CD4-positive, alpha-beta T cell treated with Interleukin-2 at 100 ng/mL for 4 hours (primary cell): ENCODE measurements at regions not wholly inside any gene's neighbourhood (a gene's known extent, or its start where the extent isn't known, plus 50 kb on each side); places are given as distances from the start of the nearest gene placed in this dataset.
"Not testable (repeated sequence)": the region's sequence is repeated elsewhere in the genome, so short reads cannot be mapped to it uniquely, and the experiment has no call there.

Experiments used
- DNase-seq: peaks from one replicate; pipeline ENCODE4 v3.0.0-alpha.2; 2020; ENCODE audit warnings: low spot score

DNA sequence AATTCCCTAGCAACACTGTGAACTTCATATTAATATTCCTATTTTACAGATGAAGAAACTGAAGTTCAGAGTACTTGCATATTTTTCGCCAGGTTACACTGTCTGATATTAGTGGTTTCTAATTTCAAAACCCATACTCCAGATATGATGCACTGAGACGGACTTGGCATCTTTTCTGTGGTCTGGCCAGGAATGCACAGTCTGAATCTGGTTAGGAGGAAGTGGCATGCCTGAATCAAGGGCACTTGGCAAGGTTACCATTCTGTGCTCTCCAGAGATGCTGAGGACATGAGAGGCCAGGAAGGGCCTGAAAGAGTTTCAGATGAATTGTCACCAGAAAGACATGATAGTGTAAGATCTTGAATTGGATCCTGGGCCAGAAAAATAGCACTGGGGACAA is 150.1 kb downstream of the HAO1 start:
- DNase-seq: no peak

DNA sequence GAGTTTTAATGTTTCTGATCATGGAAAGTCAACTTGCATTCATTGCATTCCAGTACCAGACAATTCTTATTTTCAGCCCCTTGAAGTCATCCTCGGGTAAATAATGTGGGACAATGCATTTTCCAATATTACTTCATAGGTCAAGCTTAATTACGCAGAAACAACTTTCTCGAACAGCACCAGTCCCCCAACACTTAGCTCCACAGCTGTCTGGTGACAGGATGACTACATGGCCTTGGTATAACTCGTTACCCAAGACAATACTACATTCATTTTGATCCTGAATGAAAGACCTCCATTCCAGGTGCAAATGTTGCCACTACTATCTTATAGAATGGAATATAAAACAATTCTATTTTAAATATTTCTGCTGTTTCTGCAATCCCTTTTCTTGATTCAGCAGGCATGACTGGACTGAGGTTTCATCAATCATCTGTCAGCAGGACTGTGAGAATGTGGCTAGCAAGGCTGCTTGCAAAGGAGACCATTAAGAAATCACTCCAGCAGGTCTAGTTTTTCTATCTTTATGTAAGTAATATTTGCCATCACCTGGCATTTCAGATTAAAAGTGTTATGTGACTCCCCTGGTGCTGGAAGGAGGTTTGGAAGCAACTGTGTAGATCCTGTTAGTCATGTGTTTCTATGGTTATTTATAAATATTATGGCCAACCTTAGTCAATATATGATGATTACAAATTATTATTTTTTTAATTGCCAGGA is 147.9 kb downstream of the HAO1 start:
- no peak for DNase-seq

DNA sequence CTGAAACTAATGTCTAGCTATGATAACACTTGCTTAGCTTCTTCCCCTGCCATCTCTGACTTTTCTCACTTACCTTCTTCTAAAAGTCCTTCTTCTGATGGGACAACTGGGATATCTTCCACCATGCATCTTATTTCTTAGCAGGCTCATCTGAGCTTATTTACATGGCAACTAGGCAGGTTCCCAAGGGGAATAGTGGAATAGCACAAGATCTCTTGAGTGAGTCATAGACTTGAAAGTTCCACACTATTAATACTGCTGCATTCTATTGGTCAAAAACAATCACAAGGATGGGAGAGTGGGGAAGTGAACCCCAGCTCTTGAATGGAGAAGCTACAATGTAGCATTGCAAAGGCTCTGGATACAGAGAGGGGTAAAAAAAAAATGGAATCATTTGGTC is 142.1 kb downstream of the HAO1 start:
- no peak for DNase-seq

DNA sequence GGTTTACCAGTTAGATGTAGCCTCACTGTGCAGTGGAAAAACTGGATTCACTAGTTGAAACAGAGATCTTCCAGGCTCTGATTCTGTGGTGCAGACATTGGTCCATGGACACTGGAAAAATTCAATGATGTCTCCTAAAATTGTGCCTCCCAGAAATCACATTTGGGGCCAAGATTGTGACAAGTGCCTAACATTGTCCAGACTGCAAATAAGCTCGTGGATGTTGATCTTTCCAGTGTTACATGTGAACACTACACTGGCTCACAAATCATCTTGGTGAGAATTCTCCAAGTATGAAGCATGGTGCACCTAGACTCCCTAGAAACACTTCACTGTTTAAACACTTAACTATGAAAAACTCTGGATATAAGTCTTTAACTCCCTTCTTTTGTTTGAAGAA is 140.4 kb downstream of the HAO1 start:
- no peak for DNase-seq

DNA sequence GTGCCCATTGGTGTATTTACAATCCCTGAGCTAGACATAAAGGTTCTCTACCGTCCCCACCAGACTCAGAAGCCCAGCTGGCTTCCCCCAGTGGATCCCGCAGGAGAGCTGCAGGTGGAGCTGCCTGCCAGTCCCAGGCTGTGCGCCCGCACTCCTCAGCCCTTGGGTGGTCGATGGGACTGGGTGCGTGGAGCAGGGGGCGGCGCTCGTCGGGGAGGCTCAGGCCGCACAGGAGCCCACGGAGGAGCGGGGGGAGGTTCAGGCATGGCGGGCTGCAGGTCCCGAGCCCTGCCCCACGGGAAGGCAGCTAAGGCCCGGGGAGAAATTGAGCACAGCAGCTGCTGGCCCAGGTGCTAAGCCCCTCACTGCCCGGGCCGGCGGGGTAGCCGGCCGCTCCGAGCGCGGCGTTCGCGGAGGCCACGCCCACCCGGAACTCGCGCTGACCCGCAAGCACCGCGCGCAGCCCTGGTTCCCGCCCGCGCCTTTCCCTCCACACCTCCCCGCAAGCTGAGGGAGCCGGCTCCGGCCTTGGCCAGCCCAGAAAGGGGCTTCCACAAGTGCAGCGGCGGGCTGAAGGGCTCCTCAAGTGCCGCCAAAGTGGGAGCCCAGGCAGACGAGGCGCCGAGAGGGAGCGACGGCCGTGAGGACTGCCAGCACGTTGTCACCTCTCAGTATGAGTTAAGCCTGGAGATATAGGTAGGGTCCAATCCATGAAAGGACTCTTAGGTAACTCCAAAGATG is 136.7 kb downstream of the HAO1 start:
- DNase-seq: not testable (repeated sequence)

DNA sequence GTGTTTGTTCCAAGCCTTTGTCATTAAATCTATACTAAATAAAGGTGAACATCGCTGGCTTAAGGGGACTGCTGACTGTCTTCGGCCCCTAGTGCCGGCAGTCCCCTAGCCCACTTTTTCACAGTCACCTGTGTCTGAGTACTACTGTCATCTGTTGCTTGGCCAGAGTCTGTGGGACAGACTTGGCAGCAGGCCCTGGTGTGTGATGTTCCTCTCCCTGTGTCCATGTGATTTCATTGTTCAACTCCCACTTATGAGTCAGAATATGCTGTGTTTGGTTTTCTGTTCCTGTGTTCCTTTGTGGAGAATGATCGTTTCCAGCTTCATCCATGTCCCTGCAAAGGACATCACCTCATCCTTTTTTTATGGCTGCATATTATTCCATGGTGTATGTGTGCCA is 133.4 kb downstream of the HAO1 start:
- DNase-seq: no peak

DNA sequence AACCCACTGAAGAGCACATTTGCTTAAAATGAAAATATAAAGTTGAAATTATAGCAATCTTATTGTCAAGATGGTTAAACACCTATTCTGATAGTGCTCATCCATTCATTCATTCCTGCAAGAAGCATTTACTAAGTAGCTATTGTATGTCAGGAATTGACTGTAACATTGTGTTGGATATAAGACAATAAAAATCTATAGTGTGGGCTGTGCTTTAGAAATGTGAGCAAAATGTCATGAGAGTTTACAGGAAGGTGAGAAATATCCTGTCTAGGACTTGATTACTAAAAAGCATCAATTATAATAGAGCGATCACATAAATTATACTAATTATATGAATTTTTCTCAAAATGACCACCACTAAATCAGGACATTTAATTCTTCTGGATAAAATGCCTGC is 123.0 kb downstream of the HAO1 start:
- DNase-seq: no peak

DNA sequence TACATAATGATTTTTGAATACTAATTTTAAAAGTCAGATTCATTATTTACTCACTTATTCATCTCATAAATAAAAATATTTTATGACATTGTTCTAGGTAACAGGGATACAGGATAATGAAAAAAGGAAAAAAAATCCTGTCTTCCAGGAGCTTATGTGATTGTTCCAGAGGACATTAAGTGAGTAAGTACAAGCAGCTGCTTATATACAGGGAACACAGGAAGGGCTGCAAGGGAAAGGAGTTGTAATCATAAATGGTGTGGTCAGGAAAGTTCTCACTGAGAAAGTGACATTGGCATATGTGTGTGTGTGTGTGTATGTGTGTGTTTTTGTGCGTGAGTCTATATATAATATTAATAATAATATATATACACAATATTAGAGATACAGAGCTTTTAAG is 121.8 kb downstream of the HAO1 start:
- no peak for DNase-seq

DNA sequence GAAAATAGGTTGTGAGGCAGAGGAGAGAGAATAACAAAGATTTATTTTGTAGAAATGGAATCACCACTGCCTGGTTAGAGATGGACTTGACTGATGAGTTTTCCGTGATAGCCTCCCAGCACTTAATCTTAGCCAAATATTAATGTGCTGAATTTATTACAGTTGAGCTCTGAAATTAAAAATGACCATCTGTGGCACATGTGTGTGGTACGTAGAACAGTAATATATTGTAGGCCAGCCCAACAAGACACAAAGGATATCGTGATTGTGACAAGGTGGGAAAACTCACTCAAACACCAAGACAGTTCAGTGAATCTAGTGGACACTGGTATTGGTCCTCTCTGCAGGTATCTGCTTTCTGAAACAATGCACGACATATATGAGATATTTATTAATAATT is 119.4 kb downstream of the HAO1 start:
- DNase-seq: no peak

DNA sequence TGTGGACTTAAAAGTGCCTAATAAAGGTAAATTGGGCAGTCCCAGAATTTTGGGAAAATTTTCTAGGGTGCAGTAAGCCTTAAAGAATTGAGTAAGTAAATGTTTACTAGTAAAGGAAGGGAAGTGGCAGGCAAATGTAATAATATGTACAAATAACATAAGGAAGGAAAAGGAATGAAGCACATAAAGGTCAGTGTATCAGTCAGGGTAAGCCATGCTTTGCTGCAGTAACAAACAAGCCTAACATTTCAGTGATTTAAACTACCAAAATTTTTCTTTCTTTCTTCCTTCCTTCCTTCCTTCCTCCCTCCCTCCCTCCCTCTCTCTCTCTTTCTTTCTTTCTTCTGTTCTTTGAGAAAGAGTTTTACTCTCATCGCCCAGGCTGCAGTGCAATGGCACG is 117.5 kb downstream of the HAO1 start:
- DNase-seq: no peak

DNA sequence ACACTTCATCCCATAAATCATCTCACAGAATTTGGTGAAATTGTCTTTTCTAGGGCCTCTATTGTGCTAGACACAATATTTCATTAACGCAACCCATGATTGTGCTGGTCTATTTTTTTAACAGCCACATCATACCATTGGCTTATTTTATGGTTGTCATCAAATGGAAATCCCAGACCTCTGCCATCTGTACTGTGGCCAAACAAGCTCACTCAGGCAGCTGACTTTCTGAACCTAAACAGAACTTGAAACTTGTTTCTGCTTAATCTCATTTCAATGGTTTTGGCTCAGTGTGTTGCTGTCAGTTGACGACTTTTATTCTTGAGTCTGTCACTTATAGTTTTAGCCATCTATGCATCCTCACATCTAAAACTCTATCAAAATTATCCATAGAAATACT is 111.8 kb downstream of the HAO1 start:
- DNase-seq: no peak

DNA sequence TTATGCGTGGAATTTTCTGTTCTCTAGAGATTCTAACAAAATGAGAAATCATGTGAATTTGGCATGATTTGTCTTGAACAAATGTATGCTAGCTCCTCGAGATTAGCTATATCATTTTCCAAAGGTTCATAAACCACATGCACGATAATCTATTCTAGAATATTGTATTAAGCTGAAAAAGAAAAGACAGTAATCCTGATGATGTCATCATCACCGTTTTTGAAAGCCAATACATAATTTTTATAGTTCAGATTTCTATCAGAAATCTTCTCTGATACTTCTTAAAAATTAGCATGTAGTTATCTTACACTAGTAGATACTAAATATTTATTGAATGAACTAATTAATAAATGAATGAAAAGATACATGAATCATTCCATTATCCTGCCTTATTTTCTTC is 111.2 kb downstream of the HAO1 start:
- DNase-seq: no peak

DNA sequence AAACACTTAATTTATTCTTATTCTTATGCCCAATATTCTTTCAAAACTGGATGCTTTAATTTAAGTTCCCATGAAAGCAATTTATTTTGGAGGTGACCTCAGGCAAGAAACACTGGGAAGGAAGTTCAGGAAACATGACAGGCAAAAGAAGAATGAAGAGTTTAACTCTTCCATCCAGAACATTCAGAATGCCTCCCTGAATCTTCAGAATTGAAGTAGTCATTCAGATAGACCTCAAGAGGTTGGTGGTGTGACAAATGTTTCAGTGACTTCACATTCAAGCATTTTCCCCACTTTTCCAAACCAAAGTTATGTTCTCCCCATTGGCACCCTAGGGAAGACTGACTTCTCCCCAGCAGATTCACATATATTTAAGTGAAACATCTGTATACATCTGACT is 110.5 kb downstream of the HAO1 start:
- DNase-seq: no peak
